ENCODE measurements at regions not wholly inside any gene's neighbourhood (a gene's known extent, or its start where the extent isn't known, plus 50 kb on each side); places are given as distances from the start of the nearest gene placed in this dataset.

- FAIRE-seq (peak; percentile 85), DNase-seq (ENCODE audit: extremely low read depth in 1 of 4, low spot score in 3 of 4) (peak; percentile 80 to 86 (median 82)), ATAC-seq (peak; percentile 97)
- Histone ChIP-seq H3K4me1 (replicated peaks in 1 of 2; ENCODE audit: control insufficient read depth in 2 of 2, insufficient read depth in 2 of 2, low read length in 2 of 2) (peaks cover 0 to 4% of the 10 kb centered on the region in 2 experiments; a peak in 1 of 5 replicates), H4K20me1 (replicated peaks; ENCODE audit: control insufficient read depth, insufficient read depth, low read length) (0 out of 2 replicates have a peak, but pooled peaks cover 6% of the 10 kb centered on the region), H3K4me2 (ENCODE audit: insufficient read depth, low read length) (peak overlapping the region; percentile 4; the same call in 1 of the 2 replicates), H2AFZ (ENCODE audit: low read depth, low read length) (0 out of 2 replicates have a peak overlapping the region, but pooled peaks have one; percentile 11), H3K79me2 (ENCODE audit: control insufficient read depth, insufficient read depth, low read length) (no peaks in the 10 kb centered on the region), H3K36me3 (ENCODE audit: control insufficient read depth, insufficient read depth, low read length) (no peaks in the 10 kb centered on the region), H3K27me3 (ENCODE audit: control insufficient read depth in 2 of 2, insufficient read depth in 2 of 2, low read length in 2 of 2) (peaks cover 2 to 19% of the 10 kb centered on the region in 2 experiments; a peak in 3 of 5 replicates), H3K4me3 (no peak overlapping the region), H3K9ac (ENCODE audit: insufficient read depth in 1 of 2, low read depth in 2 of 2, low read length in 2 of 2) (peak overlapping the region in 1 of 2 experiments; percentile 32; a peak in 1 of 4 replicates), H3K27ac (ENCODE audit: extremely low read depth, low read depth, low read length) (no peak overlapping the region), H3K9me3 (replicated peaks; ENCODE audit: control insufficient read depth, insufficient read depth, low read depth, low read length) (no peaks in the 10 kb centered on the region), H3K9me1 (ENCODE audit: control insufficient read depth, insufficient read depth, low read length) (no peaks in the 10 kb centered on the region)
- 9% methylated on average over 21 of the region's 21 CpGs for WGBS (ENCODE audit: insufficient coverage, low coverage, missing lambda C conversion rate)
- in situ Hi-C loops (cut with MboI) (no loop called here), intact Hi-C loops (cut with micrococcal nuclease) (loop anchor here (1.0 to 2.0 kb wide), 2 partner anchors 222 to 1694 kb away; no protein-coding TSS in a partner anchor)
- CTCF ChIA-PET (ENCODE audit: low intra/inter-chr PET ratio), result interaction anchor here (0.6 to 1.3 kb wide), 8 partner anchors 17 to 1913 kb away, joined by 3 to 4 read pairs (median 3); no protein-coding TSS in a partner anchor
- no TSS peak for BruUV-seq (replicated peaks)
- POLR2A ChIA-PET, result interaction anchor here (0.5 to 1.0 kb wide), 8 partner anchors 9 to 221 kb away, joined by 3 to 4 read pairs (median 3); no protein-coding TSS in a partner anchor
- 0 out of 2 replicates have a peak, but pooled peaks have one; percentile 38 for TF ChIP-seq XRCC5 (IDR thresholded peaks at IDR 0.05; ENCODE audit: low read depth, low read length)
- peak; percentile 65; the same call in 1 of the 2 replicates for TF ChIP-seq REST (IDR thresholded peaks at IDR 0.05; ENCODE audit: borderline replicate concordance)
- TF ChIP-seq REST (CRISPR knock-in tag; IDR thresholded peaks at IDR 0.05; ENCODE audit: low read depth), result no peak
- TF ChIP-seq YY1 (IDR thresholded peaks at IDR 0.05; ENCODE audit: borderline replicate concordance in 1 of 3, control insufficient read depth in 1 of 3, extremely low read depth in 1 of 3, insufficient read depth in 3 of 3, insufficient read length in 1 of 3, insufficient replicate concordance in 2 of 3, low read depth in 1 of 3, low read length in 2 of 3), result no peak
- no peak for TF ChIP-seq SLC30A9 (CRISPR knock-in tag; IDR thresholded peaks at IDR 0.05)
- 0 out of 2 replicates have a peak, but pooled peaks have one; percentile 29 for TF ChIP-seq SREBF1 (IDR thresholded peaks at IDR 0.05; ENCODE audit: borderline replicate concordance, low read depth, low read length)
- peak in 1 of 2 experiments; percentile 36; a peak in 1 of 4 replicates for TF ChIP-seq MAZ (CRISPR knock-in tag; conservative IDR thresholded peaks at IDR 0.05 in 1 of 2, IDR thresholded peaks at IDR 0.05 in 1 of 2)
- peak; percentile 49; the same call in 1 of the 2 replicates for TF ChIP-seq DEAF1 (CRISPR knock-in tag; IDR thresholded peaks at IDR 0.05)
Measured at GRCh38 chr20:40962733-40963504, 65.7 kb upstream of the TOP1 start.

Measured in K562 (cell line).